ENCODE measurements at regions not wholly inside any gene's neighbourhood (a gene's known extent, or its start where the extent isn't known, plus 50 kb on each side); places are given as distances from the start of the nearest gene placed in this dataset.

- TF ChIP-seq POLR2A (IDR thresholded peaks at IDR 0.05; ENCODE audit: low read depth, low read length): no peak
- no peak for TF ChIP-seq TAF1 (IDR thresholded peaks at IDR 0.05; ENCODE audit: borderline replicate concordance, low read depth, low read length)
- no peak for TF ChIP-seq POLR2AphosphoS5 (IDR thresholded peaks at IDR 0.05; ENCODE audit: low read depth, low read length)
- FAIRE-seq: no peak
- DNase-seq (ENCODE audit: insufficient read length): no peak
These were observed 244.5 kb upstream of the KCNMB2 start for GRCh38 chr3:178291574-178292370.

- FAIRE-seq (no peak), DNase-seq (ENCODE audit: insufficient read length) (no peak)
- TF ChIP-seq POLR2AphosphoS5 (IDR thresholded peaks at IDR 0.05; ENCODE audit: low read depth, low read length): no peak
- no peak for TF ChIP-seq TAF1 (IDR thresholded peaks at IDR 0.05; ENCODE audit: borderline replicate concordance, low read depth, low read length)
- no peak for TF ChIP-seq POLR2A (IDR thresholded peaks at IDR 0.05; ENCODE audit: low read depth, low read length)
These were observed 240.8 kb upstream of the KCNMB2 start for GRCh38 chr3:178295292-178295912.

GRCh38 chr3:178297199-178297598, 239.0 kb upstream of the KCNMB2 start:
- no peak for DNase-seq (ENCODE audit: insufficient read length)
- no peak for TF ChIP-seq POLR2A (IDR thresholded peaks at IDR 0.05; ENCODE audit: low read depth, low read length)
- TF ChIP-seq TAF1 (IDR thresholded peaks at IDR 0.05; ENCODE audit: borderline replicate concordance, low read depth, low read length): no peak
- no peak for TF ChIP-seq POLR2AphosphoS5 (IDR thresholded peaks at IDR 0.05; ENCODE audit: low read depth, low read length)
- no peak for FAIRE-seq

GRCh38 chr3:178297740-178298139, 238.5 kb upstream of the KCNMB2 start:
- FAIRE-seq (no peak), DNase-seq (ENCODE audit: insufficient read length) (no peak)
- no peak for TF ChIP-seq POLR2AphosphoS5 (IDR thresholded peaks at IDR 0.05; ENCODE audit: low read depth, low read length)

- TF ChIP-seq POLR2A (IDR thresholded peaks at IDR 0.05; ENCODE audit: low read depth, low read length) (no peak), TAF1 (IDR thresholded peaks at IDR 0.05; ENCODE audit: borderline replicate concordance, low read depth, low read length) (no peak)
- no peak for DNase-seq (ENCODE audit: insufficient read length)
- FAIRE-seq: no peak
These were observed 235.7 kb upstream of the KCNMB2 start for GRCh38 chr3:178300441-178300959.

- DNase-seq (ENCODE audit: insufficient read length) (no peak), FAIRE-seq (no peak)
- TF ChIP-seq TAF1 (IDR thresholded peaks at IDR 0.05; ENCODE audit: borderline replicate concordance, low read depth, low read length): no peak
- no peak for TF ChIP-seq POLR2AphosphoS5 (IDR thresholded peaks at IDR 0.05; ENCODE audit: low read depth, low read length)
- TF ChIP-seq POLR2A (IDR thresholded peaks at IDR 0.05; ENCODE audit: low read depth, low read length): no peak
These were observed 233.0 kb upstream of the KCNMB2 start for GRCh38 chr3:178302966-178303930.

GRCh38 chr3:178304758-178305467, 231.3 kb upstream of the KCNMB2 start:
- DNase-seq (ENCODE audit: insufficient read length) (no peak), FAIRE-seq (no peak)
- TF ChIP-seq TAF1 (IDR thresholded peaks at IDR 0.05; ENCODE audit: borderline replicate concordance, low read depth, low read length): no peak
- no peak for TF ChIP-seq POLR2AphosphoS5 (IDR thresholded peaks at IDR 0.05; ENCODE audit: low read depth, low read length)
- no peak for TF ChIP-seq POLR2A (IDR thresholded peaks at IDR 0.05; ENCODE audit: low read depth, low read length)

GRCh38 chr3:178306432-178307115, 229.7 kb upstream of the KCNMB2 start:
- no peak for FAIRE-seq
- TF ChIP-seq POLR2A (IDR thresholded peaks at IDR 0.05; ENCODE audit: low read depth, low read length): no peak
- no peak for TF ChIP-seq TAF1 (IDR thresholded peaks at IDR 0.05; ENCODE audit: borderline replicate concordance, low read depth, low read length)
- no peak for TF ChIP-seq POLR2AphosphoS5 (IDR thresholded peaks at IDR 0.05; ENCODE audit: low read depth, low read length)
- DNase-seq (ENCODE audit: insufficient read length): no peak

GRCh38 chr3:178308771-178309170, 227.5 kb upstream of the KCNMB2 start:
- FAIRE-seq: no peak
- TF ChIP-seq TAF1 (IDR thresholded peaks at IDR 0.05; ENCODE audit: borderline replicate concordance, low read depth, low read length) (no peak), POLR2AphosphoS5 (IDR thresholded peaks at IDR 0.05; ENCODE audit: low read depth, low read length) (no peak), POLR2A (IDR thresholded peaks at IDR 0.05; ENCODE audit: low read depth, low read length) (no peak)
- no peak for DNase-seq (ENCODE audit: insufficient read length)

GRCh38 chr3:178310949-178311348, 225.3 kb upstream of the KCNMB2 start:
- TF ChIP-seq POLR2A (IDR thresholded peaks at IDR 0.05; ENCODE audit: low read depth, low read length) (no peak), TAF1 (IDR thresholded peaks at IDR 0.05; ENCODE audit: borderline replicate concordance, low read depth, low read length) (no peak), POLR2AphosphoS5 (IDR thresholded peaks at IDR 0.05; ENCODE audit: low read depth, low read length) (no peak)
- FAIRE-seq (no peak), DNase-seq (ENCODE audit: insufficient read length) (no peak)
